ENCODE measurements at regions not wholly inside any gene's neighbourhood (a gene's known extent, or its start where the extent isn't known, plus 50 kb on each side); places are given as distances from the start of the nearest gene placed in this dataset.

- TF ChIP-seq EP300 (IDR thresholded peaks at IDR 0.05) (no peak), POLR2A (IDR thresholded peaks at IDR 0.05) (no peak), CTCF (IDR thresholded peaks at IDR 0.05) (no peak), POLR2AphosphoS5 (IDR thresholded peaks at IDR 0.05) (no peak)
Measured at GRCh38 chr5:57839025-57839424, 356.4 kb upstream of the ACTBL2 start.
